Myocyte (in vitro differentiated cells): ENCODE measurements at regions not wholly inside any gene's neighbourhood (a gene's known extent, or its start where the extent isn't known, plus 50 kb on each side); places are given as distances from the start of the nearest gene placed in this dataset.
"Not testable (repeated sequence)": the region's sequence is repeated elsewhere in the genome, so short reads cannot be mapped to it uniquely, and the experiment has no call there.

Experiments
- DNase-seq: peaks from one replicate; pipeline ENCODE4 v3.0.0-alpha.2; 2012; ENCODE audit warnings: low read depth

- DNase-seq = no peak
Measured at GRCh38 chr6:79810185-79810705, 137.1 kb downstream of the ELOVL4 start.

- DNase-seq = no peak
Measured at GRCh38 chr6:79808921-79809320, 138.4 kb downstream of the ELOVL4 start.

GRCh38 chr6:79806661-79807060 is 140.7 kb downstream of the ELOVL4 start:
- not testable (repeated sequence) for DNase-seq

GRCh38 chr6:79804732-79805131 is 142.6 kb downstream of the ELOVL4 start:
- DNase-seq = no peak

GRCh38 chr6:79803917-79804316 is 143.4 kb downstream of the ELOVL4 start:
- peak; percentile 22 for DNase-seq

- DNase-seq = no peak
Measured at GRCh38 chr6:79802657-79803300, 144.6 kb downstream of the ELOVL4 start.

- no peak for DNase-seq
Measured at GRCh38 chr6:79801362-79801761, 146.0 kb downstream of the ELOVL4 start.

GRCh38 chr6:79798841-79799240 is 148.5 kb downstream of the ELOVL4 start:
- DNase-seq = no peak

- DNase-seq = no peak
Measured at GRCh38 chr6:79797912-79798311, 149.4 kb downstream of the ELOVL4 start.

GRCh38 chr6:79797163-79797764 is 150.1 kb downstream of the ELOVL4 start:
- DNase-seq = no peak

- no peak for DNase-seq
Measured at GRCh38 chr6:79796197-79796596, 151.2 kb downstream of the ELOVL4 start.

- no peak for DNase-seq
Measured at GRCh38 chr6:79789896-79790295, 157.5 kb downstream of the ELOVL4 start.

GRCh38 chr6:79788756-79789155 is 157.6 kb downstream of the SH3BGRL2 start:
- DNase-seq = no peak

GRCh38 chr6:79787626-79788025 is 156.5 kb downstream of the SH3BGRL2 start:
- no peak for DNase-seq

GRCh38 chr6:79784395-79784753 is 153.2 kb downstream of the SH3BGRL2 start:
- DNase-seq = no peak

- DNase-seq = no peak
Measured at GRCh38 chr6:79783670-79784394, 152.7 kb downstream of the SH3BGRL2 start.

- DNase-seq = no peak
Measured at GRCh38 chr6:79782792-79783580, 151.9 kb downstream of the SH3BGRL2 start.

GRCh38 chr6:79781916-79782315 is 150.8 kb downstream of the SH3BGRL2 start:
- no peak for DNase-seq

GRCh38 chr6:79780881-79781280 is 149.8 kb downstream of the SH3BGRL2 start:
- no peak for DNase-seq

- no peak for DNase-seq
Measured at GRCh38 chr6:79778816-79779215, 147.7 kb downstream of the SH3BGRL2 start.

GRCh38 chr6:79777713-79778579 is 146.8 kb downstream of the SH3BGRL2 start:
- DNase-seq = peak; percentile 60
